ENCODE measurements at regions not wholly inside any gene's neighbourhood (a gene's known extent, or its start where the extent isn't known, plus 50 kb on each side); places are given as distances from the start of the nearest gene placed in this dataset.

- H3K36me3 Mint-ChIP-seq (ENCODE audit: low read depth) = no peaks in the 10 kb centered on the region
- TF ChIP-seq, protein P1, sequence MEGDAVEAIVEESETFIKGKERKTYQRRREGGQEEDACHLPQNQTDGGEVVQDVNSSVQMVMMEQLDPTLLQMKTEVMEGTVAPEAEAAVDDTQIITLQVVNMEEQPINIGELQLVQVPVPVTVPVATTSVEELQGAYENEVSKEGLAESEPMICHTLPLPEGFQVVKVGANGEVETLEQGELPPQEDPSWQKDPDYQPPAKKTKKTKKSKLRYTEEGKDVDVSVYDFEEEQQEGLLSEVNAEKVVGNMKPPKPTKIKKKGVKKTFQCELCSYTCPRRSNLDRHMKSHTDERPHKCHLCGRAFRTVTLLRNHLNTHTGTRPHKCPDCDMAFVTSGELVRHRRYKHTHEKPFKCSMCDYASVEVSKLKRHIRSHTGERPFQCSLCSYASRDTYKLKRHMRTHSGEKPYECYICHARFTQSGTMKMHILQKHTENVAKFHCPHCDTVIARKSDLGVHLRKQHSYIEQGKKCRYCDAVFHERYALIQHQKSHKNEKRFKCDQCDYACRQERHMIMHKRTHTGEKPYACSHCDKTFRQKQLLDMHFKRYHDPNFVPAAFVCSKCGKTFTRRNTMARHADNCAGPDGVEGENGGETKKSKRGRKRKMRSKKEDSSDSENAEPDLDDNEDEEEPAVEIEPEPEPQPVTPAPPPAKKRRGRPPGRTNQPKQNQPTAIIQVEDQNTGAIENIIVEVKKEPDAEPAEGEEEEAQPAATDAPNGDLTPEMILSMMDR (IDR thresholded peaks at IDR 0.05) = no peak
Observed at GRCh38 chr3:154515921-154516320, 85.9 kb upstream of the GPR149 start.

DNA sequence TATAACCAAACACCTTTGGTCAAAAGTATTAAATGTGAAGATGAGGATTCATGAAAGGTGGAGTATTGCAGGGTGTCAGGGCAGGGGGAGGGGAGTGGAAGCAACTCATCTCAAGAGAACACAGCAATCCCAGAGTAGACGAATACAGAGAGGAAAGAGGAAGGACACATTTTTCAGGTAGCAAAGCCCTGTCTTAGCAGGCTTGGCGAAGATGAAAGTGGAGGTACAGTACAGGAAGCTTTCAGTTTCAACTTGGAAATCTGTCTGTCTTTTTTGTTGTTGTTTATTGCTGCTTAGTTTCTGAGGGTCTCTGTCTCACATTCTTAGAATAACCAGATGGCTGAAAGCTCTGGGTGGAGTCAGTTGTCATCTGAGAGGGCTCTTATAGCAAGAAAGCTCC lies 80.8 kb upstream of the GPR149 start:
- Mint-ChIP-seq H3K27ac (ENCODE audit: unreplicated experiment) (no peak overlapping the region), H3K4me1 (ENCODE audit: low read depth) (no peaks in the 10 kb centered on the region), H3K9me3 (ENCODE audit: low read depth) (peaks cover 15% of the 10 kb centered on the region), H3K36me3 (ENCODE audit: low read depth) (no peaks in the 10 kb centered on the region), H3K4me3 (ENCODE audit: unreplicated experiment) (no peak overlapping the region), H3K27me3 (ENCODE audit: low read depth) (no peaks in the 10 kb centered on the region)
- TF ChIP-seq, protein P1 (IDR thresholded peaks at IDR 0.05) = no peak
- DNase-seq (ENCODE audit: low spot score) = no peak

More at GRCh38 chr3:154515921-154516320, 85.9 kb upstream of the GPR149 start:
- Mint-ChIP-seq H3K4me3 (ENCODE audit: unreplicated experiment) (no peak overlapping the region), H3K4me1 (ENCODE audit: low read depth) (no peaks in the 10 kb centered on the region), H3K9me3 (ENCODE audit: low read depth) (peaks cover 20% of the 10 kb centered on the region), H3K27me3 (ENCODE audit: low read depth) (no peaks in the 10 kb centered on the region), H3K27ac (ENCODE audit: unreplicated experiment) (no peak overlapping the region)
- DNase-seq (ENCODE audit: low spot score) = no peak

DNA sequence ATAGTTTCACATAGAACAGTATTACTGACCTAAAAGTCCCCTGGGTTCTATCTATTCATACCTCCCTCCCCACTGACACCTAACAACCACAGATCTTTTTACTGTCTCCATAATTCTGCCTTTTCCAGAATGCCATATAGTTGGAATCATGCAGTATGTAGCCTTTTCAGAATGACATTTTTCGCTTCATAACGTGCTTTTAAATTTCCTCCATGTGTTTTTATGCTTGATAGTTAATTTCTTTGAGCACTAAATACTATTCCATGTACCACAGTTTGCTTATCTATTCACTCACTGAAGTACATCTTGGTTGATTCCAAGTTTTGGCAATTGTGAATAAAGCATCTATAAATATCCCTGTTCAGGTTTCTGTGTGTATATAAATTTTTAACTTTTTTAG lies 77.7 kb upstream of the GPR149 start:
- no peak for DNase-seq (ENCODE audit: low spot score)
- Mint-ChIP-seq H3K9me3 (ENCODE audit: low read depth) (peaks cover 6% of the 10 kb centered on the region), H3K4me3 (ENCODE audit: unreplicated experiment) (no peak overlapping the region), H3K27me3 (ENCODE audit: low read depth) (peaks cover 1% of the 10 kb centered on the region), H3K27ac (ENCODE audit: unreplicated experiment) (no peak overlapping the region), H3K4me1 (ENCODE audit: low read depth) (no peaks in the 10 kb centered on the region), H3K36me3 (ENCODE audit: low read depth) (no peaks in the 10 kb centered on the region)
- TF ChIP-seq, protein P1 (IDR thresholded peaks at IDR 0.05) = no peak

- no peaks in the 10 kb centered on the region for H3K27me3 Mint-ChIP-seq (ENCODE audit: low read depth)
- H3K9me3 Mint-ChIP-seq (ENCODE audit: low read depth) = no peaks in the 10 kb centered on the region
- no peak overlapping the region for H3K27ac Mint-ChIP-seq (ENCODE audit: unreplicated experiment)
- no peaks in the 10 kb centered on the region for H3K36me3 Mint-ChIP-seq (ENCODE audit: low read depth)
- DNase-seq (ENCODE audit: low spot score) = no peak
- H3K4me3 Mint-ChIP-seq (ENCODE audit: unreplicated experiment) = no peak overlapping the region
- TF ChIP-seq, protein P1 (IDR thresholded peaks at IDR 0.05) = no peak
- H3K4me1 Mint-ChIP-seq (ENCODE audit: low read depth) = no peaks in the 10 kb centered on the region
Observed at GRCh38 chr3:154496978-154497377, 67.0 kb upstream of the GPR149 start.

- Mint-ChIP-seq H3K27me3 (ENCODE audit: low read depth) (no peaks in the 10 kb centered on the region), H3K36me3 (ENCODE audit: low read depth) (no peaks in the 10 kb centered on the region), H3K4me3 (ENCODE audit: unreplicated experiment) (no peak overlapping the region), H3K9me3 (ENCODE audit: low read depth) (no peaks in the 10 kb centered on the region), H3K27ac (ENCODE audit: unreplicated experiment) (no peak overlapping the region), H3K4me1 (ENCODE audit: low read depth) (no peaks in the 10 kb centered on the region)
- TF ChIP-seq, protein P1 (IDR thresholded peaks at IDR 0.05) = no peak
- no peak for DNase-seq (ENCODE audit: low spot score)
Observed at GRCh38 chr3:154496540-154496939, 66.5 kb upstream of the GPR149 start.
